ENCODE measurements at regions not wholly inside any gene's neighbourhood (a gene's known extent, or its start where the extent isn't known, plus 50 kb on each side); places are given as distances from the start of the nearest gene placed in this dataset.

DNA sequence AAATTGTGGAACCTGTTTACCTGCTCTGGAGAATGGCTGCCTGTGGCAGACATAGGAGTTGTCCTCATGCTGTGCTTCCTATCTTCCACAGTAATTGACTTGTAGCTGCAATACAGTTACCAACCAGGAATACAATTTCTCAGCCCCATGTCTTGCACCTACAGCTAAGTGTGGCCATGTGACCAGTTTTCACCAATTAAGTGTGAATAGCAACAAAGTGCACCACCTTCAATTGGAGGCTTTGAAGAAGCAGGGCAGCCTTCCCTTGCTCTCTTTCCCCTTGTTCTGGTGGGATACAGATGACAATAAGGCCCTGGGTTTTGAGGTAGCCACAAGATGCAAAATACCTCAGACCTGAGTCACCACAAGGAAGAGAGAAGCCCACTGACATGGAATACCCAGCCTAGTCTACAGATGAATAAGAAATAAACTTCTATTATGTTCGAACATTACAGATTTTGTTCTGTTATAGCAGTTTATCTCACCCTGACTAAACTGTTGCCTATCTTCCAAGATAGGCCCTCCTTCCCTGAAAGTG is 70.2 kb upstream of the S1PR1 start:
- ChIA-PET CTCF (no interaction called here), POLR2A (no interaction called here)
- no peak overlapping the region for H3K9ac ChIP-seq (replicated peaks; ENCODE audit: extremely low read depth, insufficient read depth, low read length)
- no peaks in the 10 kb centered on the region for H3K27me3 ChIP-seq (ENCODE audit: control insufficient read depth in 2 of 2, insufficient read depth in 2 of 2, low read length in 2 of 2)
- no peak overlapping the region for H3K27ac ChIP-seq (ENCODE audit: insufficient read depth, low read depth, low read length)
- no peaks in the 10 kb centered on the region for H3K9me1 ChIP-seq (replicated peaks; ENCODE audit: control insufficient read depth, extremely low read depth, insufficient read depth, low read length)
- H3K9me3 ChIP-seq (replicated peaks; ENCODE audit: control insufficient read depth, insufficient read depth, low read length): no peaks in the 10 kb centered on the region
- intact Hi-C loops (cut with micrococcal nuclease) (no loop called here), dilution Hi-C loops (cut with MboI; ENCODE audit: extremely low pct_ligation_motif_present, low sequenced_read_pairs) (no loop called here)
- TF ChIP-seq GATA2 (IDR thresholded peaks at IDR 0.05; ENCODE audit: insufficient read depth, insufficient read length, low read depth, low read length) (no peak), EZH2 (IDR thresholded peaks at IDR 0.05; ENCODE audit: borderline replicate concordance, low read depth, low read length, severe bottlenecking) (no peak), POLR2AphosphoS5 (IDR thresholded peaks at IDR 0.05; ENCODE audit: insufficient read depth, low read depth, low read length) (no peak)
- TF ChIP-seq, protein P1, sequence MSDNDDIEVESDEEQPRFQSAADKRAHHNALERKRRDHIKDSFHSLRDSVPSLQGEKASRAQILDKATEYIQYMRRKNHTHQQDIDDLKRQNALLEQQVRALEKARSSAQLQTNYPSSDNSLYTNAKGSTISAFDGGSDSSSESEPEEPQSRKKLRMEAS (IDR thresholded peaks at IDR 0.05; ENCODE audit: insufficient read depth, insufficient read length): no peak
- TF ChIP-seq, protein P2, sequence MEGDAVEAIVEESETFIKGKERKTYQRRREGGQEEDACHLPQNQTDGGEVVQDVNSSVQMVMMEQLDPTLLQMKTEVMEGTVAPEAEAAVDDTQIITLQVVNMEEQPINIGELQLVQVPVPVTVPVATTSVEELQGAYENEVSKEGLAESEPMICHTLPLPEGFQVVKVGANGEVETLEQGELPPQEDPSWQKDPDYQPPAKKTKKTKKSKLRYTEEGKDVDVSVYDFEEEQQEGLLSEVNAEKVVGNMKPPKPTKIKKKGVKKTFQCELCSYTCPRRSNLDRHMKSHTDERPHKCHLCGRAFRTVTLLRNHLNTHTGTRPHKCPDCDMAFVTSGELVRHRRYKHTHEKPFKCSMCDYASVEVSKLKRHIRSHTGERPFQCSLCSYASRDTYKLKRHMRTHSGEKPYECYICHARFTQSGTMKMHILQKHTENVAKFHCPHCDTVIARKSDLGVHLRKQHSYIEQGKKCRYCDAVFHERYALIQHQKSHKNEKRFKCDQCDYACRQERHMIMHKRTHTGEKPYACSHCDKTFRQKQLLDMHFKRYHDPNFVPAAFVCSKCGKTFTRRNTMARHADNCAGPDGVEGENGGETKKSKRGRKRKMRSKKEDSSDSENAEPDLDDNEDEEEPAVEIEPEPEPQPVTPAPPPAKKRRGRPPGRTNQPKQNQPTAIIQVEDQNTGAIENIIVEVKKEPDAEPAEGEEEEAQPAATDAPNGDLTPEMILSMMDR (IDR thresholded peaks at IDR 0.05; ENCODE audit: extremely low read depth in 1 of 2, insufficient read depth in 1 of 2, low read depth in 1 of 2, low read length in 2 of 2): no peak
- H3K36me3 ChIP-seq (ENCODE audit: control insufficient read depth in 2 of 2, extremely low read depth in 1 of 2, insufficient read depth in 2 of 2, low read length in 2 of 2): no peaks in the 10 kb centered on the region
- BruUV-seq (replicated peaks): no TSS peak
- H2AFZ ChIP-seq (ENCODE audit: low read depth, low read length): no peak overlapping the region
- peaks cover 33% of the 10 kb centered on the region for H3K4me1 ChIP-seq (ENCODE audit: control insufficient read depth, extremely low read depth, insufficient read depth, low read length)
- H4K20me1 ChIP-seq (replicated peaks; ENCODE audit: control insufficient read depth, extremely low read depth, insufficient read depth, low read length): no peaks in the 10 kb centered on the region
- no peaks in the 10 kb centered on the region for H3K79me2 ChIP-seq (ENCODE audit: control insufficient read depth, insufficient read depth, low read length)
- H3K4me3 ChIP-seq (replicated peaks in 1 of 3; ENCODE audit: insufficient read depth in 1 of 3, low read depth in 1 of 3, low read length in 3 of 3): no peak overlapping the region
- no peak overlapping the region for H3K4me2 ChIP-seq (ENCODE audit: insufficient read depth, low read length)
- DNase-seq (ENCODE audit: low read depth, low spot score) (no peak), FAIRE-seq (no peak)

DNA sequence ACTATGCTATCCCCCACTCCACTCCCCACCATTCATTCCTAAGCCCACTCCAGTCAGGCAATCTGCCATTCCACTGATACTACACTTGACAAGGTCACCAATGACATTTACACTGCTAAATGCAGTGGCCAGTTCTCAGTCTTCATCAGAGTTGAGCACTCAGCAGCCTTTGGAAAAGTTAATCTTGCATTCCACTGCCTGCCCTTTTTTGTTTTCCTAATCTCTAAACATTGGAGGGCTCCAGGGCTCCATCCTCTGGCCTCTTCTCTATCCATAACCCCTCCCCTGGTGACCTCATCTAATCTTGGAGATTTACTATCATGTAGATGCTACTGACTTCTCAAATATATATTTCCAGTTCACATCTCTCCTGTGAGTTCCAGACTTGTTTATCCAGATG is 70.9 kb upstream of the S1PR1 start:
- Histone ChIP-seq H3K27ac (ENCODE audit: insufficient read depth, low read depth, low read length) (no peak overlapping the region), H3K9ac (replicated peaks; ENCODE audit: extremely low read depth, insufficient read depth, low read length) (no peak overlapping the region), H3K36me3 (ENCODE audit: control insufficient read depth in 2 of 2, extremely low read depth in 1 of 2, insufficient read depth in 2 of 2, low read length in 2 of 2) (no peaks in the 10 kb centered on the region), H4K20me1 (replicated peaks; ENCODE audit: control insufficient read depth, extremely low read depth, insufficient read depth, low read length) (no peaks in the 10 kb centered on the region), H3K79me2 (ENCODE audit: control insufficient read depth, insufficient read depth, low read length) (no peaks in the 10 kb centered on the region), H3K9me1 (replicated peaks; ENCODE audit: control insufficient read depth, extremely low read depth, insufficient read depth, low read length) (no peaks in the 10 kb centered on the region), H3K27me3 (ENCODE audit: control insufficient read depth in 2 of 2, insufficient read depth in 2 of 2, low read length in 2 of 2) (no peaks in the 10 kb centered on the region), H2AFZ (ENCODE audit: low read depth, low read length) (no peak overlapping the region), H3K4me3 (replicated peaks in 1 of 3; ENCODE audit: insufficient read depth in 1 of 3, low read depth in 1 of 3, low read length in 3 of 3) (no peak overlapping the region), H3K4me1 (ENCODE audit: control insufficient read depth, extremely low read depth, insufficient read depth, low read length) (peaks cover 37% of the 10 kb centered on the region), H3K9me3 (replicated peaks; ENCODE audit: control insufficient read depth, insufficient read depth, low read length) (no peaks in the 10 kb centered on the region), H3K4me2 (ENCODE audit: insufficient read depth, low read length) (no peak overlapping the region)
- DNase-seq (ENCODE audit: low read depth, low spot score) (no peak), FAIRE-seq (no peak)
- ChIA-PET CTCF (no interaction called here), POLR2A (no interaction called here)
- intact Hi-C loops (cut with micrococcal nuclease): no loop called here
- no TSS peak for BruUV-seq (replicated peaks)
- dilution Hi-C loops (cut with MboI; ENCODE audit: extremely low pct_ligation_motif_present, low sequenced_read_pairs): no loop called here
- TF ChIP-seq GATA2 (IDR thresholded peaks at IDR 0.05; ENCODE audit: insufficient read depth, insufficient read length, low read depth, low read length) (no peak), POLR2AphosphoS5 (IDR thresholded peaks at IDR 0.05; ENCODE audit: insufficient read depth, low read depth, low read length) (no peak), FOS (IDR thresholded peaks at IDR 0.05; ENCODE audit: borderline replicate concordance, insufficient read depth, low read length) (no peak), JUN (IDR thresholded peaks at IDR 0.05; ENCODE audit: borderline replicate concordance, insufficient read depth, insufficient read length, low read depth) (no peak), MYC (IDR thresholded peaks at IDR 0.05; ENCODE audit: low read depth, low read length) (no peak), POLR2A (IDR thresholded peaks at IDR 0.05; ENCODE audit: low read depth, low read length) (no peak), EZH2 (IDR thresholded peaks at IDR 0.05; ENCODE audit: borderline replicate concordance, low read depth, low read length, severe bottlenecking) (no peak)
- TF ChIP-seq, protein P2 (IDR thresholded peaks at IDR 0.05; ENCODE audit: extremely low read depth in 1 of 2, insufficient read depth in 1 of 2, low read depth in 1 of 2, low read length in 2 of 2): no peak
- TF ChIP-seq, protein P1 (IDR thresholded peaks at IDR 0.05; ENCODE audit: insufficient read depth, insufficient read length): no peak

Measured in endothelial cell of umbilical vein (primary cell).